Vagina (tissue), 2 donors: ENCODE measurements at regions not wholly inside any gene's neighbourhood (a gene's known extent, or its start where the extent isn't known, plus 50 kb on each side); places are given as distances from the start of the nearest gene placed in this dataset.

ENCODE experiments used
- DNase-seq, 2 donors: peaks; one replicate each; pipeline ENCODE4 v3.0.0-alpha.2; 2017; ENCODE audit errors: extremely low spot score in 2 of 2
- H3K27ac ChIP-seq: fragments of 200-600 bp; sonication (generic); one replicate; pipeline ENCODE4 v1.5.1; 2019
- H3K27me3 ChIP-seq: fragments of 200-600 bp; sonication (generic); one replicate; pipeline ENCODE4 v1.5.1; 2019
- H3K36me3 ChIP-seq, 2 donors: fragments of 200-600 bp; sonication (generic); one replicate each; pipeline ENCODE4 v1.5.1; 2017 to 2019
- H3K4me1 ChIP-seq: fragments of 200-600 bp; sonication (generic); one replicate; pipeline ENCODE4 v1.5.1; 2019
- H3K4me3 ChIP-seq, 2 donors: fragments of 200-600 bp; sonication (generic); 1 replicate in 1 of 2; 2 replicates in 1 of 2; pipeline ENCODE4 v1.5.1; 2016 to 2019
- H3K9me3 ChIP-seq: fragments of 200-600 bp; sonication (generic); one replicate; pipeline ENCODE4 v1.5.1; 2019
- CTCF ChIP-seq, 3 experiments: fragments of 450-650 bp in 2 of 3; fragments of 200-600 bp in 1 of 3; sonication (generic) in 1 of 3; IDR thresholded peaks; one replicate each; pipeline ENCODE4 v1.5.1; 2017 to 2019; ENCODE audit warnings: antibody characterized with exemption in 3 of 3, mild to moderate bottlenecking in 2 of 3, moderate library complexity in 2 of 3
- POLR2A ChIP-seq, 2 donors: fragments of 450-650 bp; IDR thresholded peaks; one replicate each; pipeline ENCODE4 v1.6.1; 2017; ENCODE audit warnings: antibody characterized with exemption in 2 of 2, mild to moderate bottlenecking in 2 of 2, moderate library complexity in 2 of 2
- POLR2AphosphoS5 ChIP-seq, 2 donors: sonication (generic); formaldehyde crosslinking; IDR thresholded peaks; one replicate each; pipeline ENCODE4 v1.9.0; 2017; ENCODE audit warnings: antibody characterized with exemption in 2 of 2, mild to moderate bottlenecking in 2 of 2, low read depth in 1 of 2; ENCODE audit not compliant: insufficient read depth in 1 of 2
- intact Hi-C: fragments of 100-400 bp; cut with DNase I; formaldehyde crosslinking; loops from one replicate; pipeline ENCODE4 v1.15.1; 2023

- no peaks in the 10 kb centered on the region for H3K4me1 ChIP-seq
- H3K27ac ChIP-seq: no peak overlapping the region
- intact Hi-C loops: no loop called here
- H3K9me3 ChIP-seq: no peaks in the 10 kb centered on the region
- H3K27me3 ChIP-seq: no peaks in the 10 kb centered on the region
- no peaks in the 10 kb centered on the region for H3K36me3 ChIP-seq
- TF ChIP-seq CTCF (IDR thresholded peaks at IDR 0.05) (no peak), POLR2A (IDR thresholded peaks at IDR 0.05) (no peak), POLR2AphosphoS5 (IDR thresholded peaks at IDR 0.05; ENCODE audit: insufficient read depth in 1 of 2, low read depth in 1 of 2) (no peak)
- H3K4me3 ChIP-seq: no peak overlapping the region
- no peak for DNase-seq
These were observed 1253.0 kb downstream of the PCDH17 start for GRCh38 chr13:58884353-58885209.

GRCh38 chr13:58889474-58889873, 1257.9 kb downstream of the PCDH17 start:
- DNase-seq: no peak
- H3K27me3 ChIP-seq: no peaks in the 10 kb centered on the region
- H3K9me3 ChIP-seq: no peaks in the 10 kb centered on the region
- no peaks in the 10 kb centered on the region for H3K4me1 ChIP-seq
- no peaks in the 10 kb centered on the region for H3K36me3 ChIP-seq
- no peak overlapping the region for H3K4me3 ChIP-seq
- TF ChIP-seq POLR2AphosphoS5 (IDR thresholded peaks at IDR 0.05; ENCODE audit: insufficient read depth in 1 of 2, low read depth in 1 of 2) (no peak), POLR2A (IDR thresholded peaks at IDR 0.05) (no peak), CTCF (IDR thresholded peaks at IDR 0.05) (no peak)
- no peak overlapping the region for H3K27ac ChIP-seq
- intact Hi-C loops: no loop called here

- Histone ChIP-seq H3K27ac (no peak overlapping the region), H3K4me3 (no peak overlapping the region), H3K27me3 (no peaks in the 10 kb centered on the region), H3K4me1 (no peaks in the 10 kb centered on the region), H3K36me3 (no peaks in the 10 kb centered on the region), H3K9me3 (no peaks in the 10 kb centered on the region)
- intact Hi-C loops: no loop called here
- no peak for DNase-seq
- no peak for TF ChIP-seq POLR2AphosphoS5 (IDR thresholded peaks at IDR 0.05; ENCODE audit: insufficient read depth in 1 of 2, low read depth in 1 of 2)
These were observed 1261.9 kb downstream of the PCDH17 start for GRCh38 chr13:58893396-58893795.

GRCh38 chr13:58906329-58907007, 1257.3 kb downstream of the DIAPH3 start:
- H3K4me3 ChIP-seq: no peak overlapping the region
- no peaks in the 10 kb centered on the region for H3K9me3 ChIP-seq
- TF ChIP-seq CTCF (IDR thresholded peaks at IDR 0.05) (no peak), POLR2AphosphoS5 (IDR thresholded peaks at IDR 0.05; ENCODE audit: insufficient read depth in 1 of 2, low read depth in 1 of 2) (no peak)
- H3K27me3 ChIP-seq: no peaks in the 10 kb centered on the region
- DNase-seq: no peak
- no peak overlapping the region for H3K27ac ChIP-seq
- H3K4me1 ChIP-seq: no peaks in the 10 kb centered on the region
- intact Hi-C loops: no loop called here
- H3K36me3 ChIP-seq: no peaks in the 10 kb centered on the region

GRCh38 chr13:58907347-58907746, 1256.4 kb downstream of the DIAPH3 start:
- Histone ChIP-seq H3K9me3 (no peaks in the 10 kb centered on the region), H3K4me3 (no peak overlapping the region), H3K4me1 (no peaks in the 10 kb centered on the region), H3K27ac (no peak overlapping the region), H3K27me3 (no peaks in the 10 kb centered on the region), H3K36me3 (no peaks in the 10 kb centered on the region)
- intact Hi-C loops: no loop called here
- DNase-seq: no peak
- no peak for TF ChIP-seq POLR2AphosphoS5 (IDR thresholded peaks at IDR 0.05; ENCODE audit: insufficient read depth in 1 of 2, low read depth in 1 of 2)
- TF ChIP-seq POLR2A (IDR thresholded peaks at IDR 0.05): no peak
- no peak for TF ChIP-seq CTCF (IDR thresholded peaks at IDR 0.05)
